ENCODE measurements at regions not wholly inside any gene's neighbourhood (a gene's known extent, or its start where the extent isn't known, plus 50 kb on each side); places are given as distances from the start of the nearest gene placed in this dataset.

GRCh38 chr1:105830571-105831146 lies 1225.8 kb upstream of the PRMT6 start:
- TF ChIP-seq CTCF (IDR thresholded peaks at IDR 0.05; ENCODE audit: low read depth, low read length) = no peak
- no peak for DNase-seq (ENCODE audit: extremely low read depth, low read depth)

DNA sequence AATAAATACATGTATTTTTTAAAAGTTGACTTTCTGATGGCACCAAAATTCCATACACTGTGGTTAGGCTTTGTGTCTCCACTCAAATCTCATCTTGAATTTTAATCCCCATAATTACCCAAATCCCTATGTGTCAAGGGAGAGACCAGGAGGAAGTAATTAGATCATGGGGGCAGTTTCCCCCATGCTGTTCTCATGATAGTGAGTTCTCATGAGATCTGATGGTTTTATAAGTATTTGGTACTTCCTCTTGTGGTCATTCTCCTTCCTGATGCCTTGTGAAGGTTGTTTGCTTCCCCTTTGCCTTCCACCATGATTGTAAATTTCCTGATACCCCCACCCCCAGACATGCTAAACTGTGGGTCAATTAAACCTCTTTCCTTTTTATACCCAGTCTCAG lies 1218.4 kb upstream of the PRMT6 start:
- TF ChIP-seq CTCF (IDR thresholded peaks at IDR 0.05; ENCODE audit: low read depth, low read length) = no peak
- no peak for DNase-seq (ENCODE audit: extremely low read depth, low read depth)

GRCh38 chr1:105865546-105865945 lies 1190.9 kb upstream of the PRMT6 start:
- no peak for DNase-seq (ENCODE audit: extremely low read depth, low read depth)
- TF ChIP-seq CTCF (IDR thresholded peaks at IDR 0.05; ENCODE audit: low read depth, low read length) = no peak

- no peak for TF ChIP-seq CTCF (IDR thresholded peaks at IDR 0.05; ENCODE audit: low read depth, low read length)
- no peak for DNase-seq (ENCODE audit: extremely low read depth, low read depth)
Measured at GRCh38 chr1:105872817-105873216, 1183.7 kb upstream of the PRMT6 start.

DNA sequence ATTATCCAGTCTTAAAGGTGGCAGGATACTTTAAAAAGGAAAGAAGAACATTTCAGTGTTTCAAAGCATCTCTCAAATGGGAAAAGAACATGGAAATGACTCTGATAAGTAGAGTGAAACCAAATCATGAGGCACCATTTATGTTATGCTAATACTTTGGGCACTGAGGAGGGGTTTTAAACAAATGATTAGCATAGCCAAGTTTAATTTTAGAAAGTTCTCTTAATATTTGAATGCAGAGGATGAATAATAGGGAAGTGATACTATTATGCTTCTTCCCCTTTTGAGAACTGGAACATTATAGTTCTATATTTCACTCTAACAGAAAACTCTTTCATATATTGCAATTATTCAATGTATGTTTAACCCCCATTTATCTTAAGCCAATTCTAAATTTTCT lies 1181.9 kb upstream of the PRMT6 start:
- no peak for DNase-seq (ENCODE audit: extremely low read depth, low read depth)
- TF ChIP-seq CTCF (IDR thresholded peaks at IDR 0.05; ENCODE audit: low read depth, low read length) = no peak

GRCh38 chr1:105886309-105886708 lies 1170.2 kb upstream of the PRMT6 start:
- no peak for DNase-seq (ENCODE audit: extremely low read depth, low read depth)
- TF ChIP-seq CTCF (IDR thresholded peaks at IDR 0.05; ENCODE audit: low read depth, low read length) = no peak

DNA sequence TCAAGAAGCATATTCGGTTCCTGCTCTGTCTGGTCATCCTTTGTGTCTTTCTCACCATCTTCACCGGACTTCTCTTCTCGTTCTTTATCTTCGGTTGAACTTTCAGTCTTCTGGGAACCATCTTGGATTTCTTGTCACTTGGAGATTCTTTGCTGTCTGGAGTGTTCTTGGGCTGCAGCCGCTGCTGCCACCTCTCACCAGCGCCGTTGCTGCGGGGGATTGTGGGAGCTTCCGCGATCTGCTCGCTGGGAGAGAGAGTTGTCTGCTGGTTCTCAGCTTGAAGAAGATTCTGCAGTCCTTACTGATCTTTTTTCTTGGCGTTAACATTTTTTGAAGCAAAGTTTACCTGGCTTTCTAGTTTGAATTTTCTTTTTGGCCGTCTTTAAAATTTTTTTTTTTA lies 1165.2 kb upstream of the PRMT6 start:
- TF ChIP-seq CTCF (IDR thresholded peaks at IDR 0.05; ENCODE audit: low read depth, low read length) = no peak
- no peak for DNase-seq (ENCODE audit: extremely low read depth, low read depth)
